Astrocyte of the cerebellum (primary cell): ENCODE measurements at regions not wholly inside any gene's neighbourhood (a gene's known extent, or its start where the extent isn't known, plus 50 kb on each side); places are given as distances from the start of the nearest gene placed in this dataset.
A peak's percentile ranks its signal among the peaks of the same experiment; 100 is the strongest.
"Not testable (repeated sequence)": the region's sequence is repeated elsewhere in the genome, so short reads cannot be mapped to it uniquely, and the experiment has no call there.

Experiments
- DNase-seq: peaks from one replicate; pipeline ENCODE4 v3.0.0-alpha.2; 2011; ENCODE audit warnings: low read depth
- H3K4me3 ChIP-seq: 2 replicates; pipeline ENCODE4 v1.5.1; 2011; ENCODE audit warnings: mild to moderate bottlenecking, low read depth, low read length, moderate library complexity
- CTCF ChIP-seq: IDR thresholded peaks from 2 replicates; pipeline ENCODE4 v1.5.1; 2012; ENCODE audit warnings: low read length, low read depth, moderate library complexity, mild to moderate bottlenecking; ENCODE audit errors: missing control alignments
- in situ Hi-C: cut with HindIII; loops from 2 replicates; pipeline ENCODE4 v1.10.0; 2017; ENCODE audit warnings: low sequenced_read_pairs

GRCh38 chr12:29024117-29024516, 125.0 kb upstream of the FAR2 start:
- TF ChIP-seq CTCF: peak; percentile 4
- no peak overlapping the region for H3K4me3 ChIP-seq
- no peak for DNase-seq
- in situ Hi-C loops: no loop called here

- no peak overlapping the region for H3K4me3 ChIP-seq
- in situ Hi-C loops: no loop called here
- TF ChIP-seq CTCF: no peak
- DNase-seq: no peak
Observed at GRCh38 chr12:29025937-29026336, 123.1 kb upstream of the FAR2 start.

GRCh38 chr12:29026419-29026818, 122.7 kb upstream of the FAR2 start:
- no peak for TF ChIP-seq CTCF
- no peak overlapping the region for H3K4me3 ChIP-seq
- peak; percentile 55 for DNase-seq
- in situ Hi-C loops: no loop called here

GRCh38 chr12:29029484-29029883, 119.6 kb upstream of the FAR2 start:
- DNase-seq, H3K4me3 ChIP-seq, in situ Hi-C loops: not testable (repeated sequence)

GRCh38 chr12:29030006-29030405, 119.1 kb upstream of the FAR2 start:
- TF ChIP-seq CTCF: no peak
- H3K4me3 ChIP-seq: no peak overlapping the region
- in situ Hi-C loops: no loop called here
- no peak for DNase-seq

- no peak overlapping the region for H3K4me3 ChIP-seq
- TF ChIP-seq CTCF: no peak
- in situ Hi-C loops: no loop called here
- DNase-seq: no peak
Observed at GRCh38 chr12:29032446-29032845, 116.6 kb upstream of the FAR2 start.

- DNase-seq: no peak
- no peak for TF ChIP-seq CTCF
- in situ Hi-C loops: no loop called here
- H3K4me3 ChIP-seq: no peak overlapping the region
Observed at GRCh38 chr12:29033519-29033918, 115.6 kb upstream of the FAR2 start.
